HG03039 (cell line): ENCODE measurements at regions not wholly inside any gene's neighbourhood (a gene's known extent, or its start where the extent isn't known, plus 50 kb on each side); places are given as distances from the start of the nearest gene placed in this dataset.

Experiments used
- ATAC-seq: cut with Tn5 transposase; IDR thresholded peaks from one replicate; pipeline ENCODE4 v1.9.1; 2021; ENCODE audit warnings: mild to moderate bottlenecking, moderate library complexity; ENCODE audit not compliant: unreplicated experiment

DNA sequence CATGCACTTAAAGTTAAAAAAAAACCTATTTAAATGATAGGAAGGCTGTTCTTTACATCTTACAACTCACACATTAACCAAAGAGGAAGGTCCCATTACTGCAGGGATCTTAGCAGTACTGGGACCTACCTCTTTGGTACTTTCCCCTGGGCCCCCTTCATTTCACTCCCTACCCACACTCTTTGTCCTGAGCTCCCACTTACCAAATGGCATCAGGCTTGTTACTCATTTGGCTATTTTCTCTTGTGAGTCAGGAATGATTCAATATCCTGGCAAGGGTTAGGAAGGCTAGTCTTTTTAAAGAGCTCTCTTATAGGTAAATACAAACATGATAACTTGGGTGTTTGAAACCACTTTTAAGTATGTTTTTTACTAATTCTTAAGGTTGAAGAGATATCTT, 117.4 kb upstream of the ELL2 start:
- ATAC-seq = no peak

DNA sequence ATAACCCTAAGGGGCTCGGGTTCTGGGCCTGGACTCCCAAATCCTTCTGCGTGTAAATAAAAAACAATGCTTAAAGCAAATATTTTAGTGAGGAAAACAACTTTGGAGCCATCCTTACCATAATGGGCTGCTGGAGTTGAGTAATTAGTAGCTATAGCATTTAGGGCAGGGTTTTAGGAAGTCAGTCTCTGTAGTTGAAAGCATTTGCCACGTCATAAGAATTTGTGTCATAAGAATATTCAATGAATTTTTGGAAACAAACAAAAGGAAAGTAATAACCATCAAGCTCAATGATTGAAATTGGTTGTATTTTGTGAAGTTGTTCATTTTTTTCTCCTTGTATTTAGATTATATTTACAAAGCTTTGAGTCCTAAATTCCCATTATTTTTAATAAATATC, 114.8 kb upstream of the ELL2 start:
- ATAC-seq = no peak

DNA sequence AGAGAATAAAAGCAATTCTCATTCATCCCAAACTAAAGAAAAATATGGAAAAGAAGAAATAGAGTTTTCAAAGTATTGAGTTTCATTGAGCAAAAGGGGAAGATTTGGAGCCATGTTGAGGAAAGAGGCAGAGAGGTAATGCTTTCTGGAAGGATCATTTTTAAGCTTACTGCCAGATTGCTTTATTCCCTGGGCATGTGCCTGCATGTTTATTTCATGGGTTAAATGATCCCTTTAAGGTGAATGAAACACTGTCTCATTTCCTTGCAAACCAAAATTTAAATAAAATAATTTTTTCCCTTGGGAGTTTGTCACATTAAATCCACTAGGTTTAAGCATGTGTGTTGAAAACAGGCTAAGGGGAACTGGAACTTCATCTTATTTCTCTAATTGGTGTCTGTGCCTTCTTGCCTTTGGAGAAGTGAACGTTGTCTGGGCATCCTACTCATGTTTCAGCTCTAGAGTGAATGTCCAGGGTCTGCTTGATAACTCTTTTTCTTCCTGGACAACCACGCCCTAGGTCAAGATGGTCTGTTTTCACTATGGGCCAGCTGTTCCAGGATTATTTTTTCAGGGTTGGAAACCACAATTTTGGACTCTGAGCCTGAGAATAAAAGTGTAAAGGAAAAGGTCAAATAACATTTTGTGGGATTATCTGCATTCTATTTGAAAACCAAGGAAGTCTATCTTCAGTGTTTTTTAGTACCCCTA, 114.1 kb upstream of the ELL2 start:
- no peak for ATAC-seq

DNA sequence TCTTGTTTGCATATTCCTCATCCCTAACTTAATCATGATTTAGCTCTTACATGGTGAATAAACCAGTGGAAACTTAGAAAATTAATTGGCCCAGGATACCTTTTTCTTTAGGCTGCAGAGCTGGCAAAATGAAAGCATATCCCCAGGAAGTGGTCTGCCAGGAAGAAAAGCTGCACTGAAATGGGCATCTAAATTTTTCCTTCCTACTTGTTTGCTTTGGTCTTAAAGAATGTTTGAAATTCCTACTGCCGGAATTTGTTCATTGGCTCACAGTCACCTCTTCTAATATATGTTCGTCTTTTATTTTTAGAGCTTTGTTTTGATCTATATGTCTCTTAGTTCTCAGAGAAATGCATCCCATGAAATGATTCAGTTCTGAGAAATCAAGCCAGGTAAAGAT, 113.2 kb upstream of the ELL2 start:
- no peak for ATAC-seq

DNA sequence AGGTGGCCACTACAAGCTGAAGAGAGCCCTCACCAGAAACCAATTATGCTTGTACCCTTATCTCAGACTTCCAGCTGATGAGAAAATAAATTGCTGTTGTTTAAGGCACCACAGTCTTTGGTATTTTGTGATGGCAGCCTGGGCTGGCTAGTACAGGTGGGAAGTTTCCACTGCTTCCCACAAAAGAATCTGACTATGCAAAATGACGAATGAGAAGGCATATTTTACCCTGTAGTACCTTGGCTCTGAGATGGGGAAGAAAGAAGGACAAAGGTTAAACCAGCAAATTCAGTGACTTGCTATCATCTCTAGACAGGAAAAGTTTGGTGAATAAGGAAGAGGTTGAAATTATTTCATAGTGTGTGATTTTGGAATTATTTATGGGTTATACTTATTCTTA, 112.8 kb upstream of the ELL2 start:
- no peak for ATAC-seq

DNA sequence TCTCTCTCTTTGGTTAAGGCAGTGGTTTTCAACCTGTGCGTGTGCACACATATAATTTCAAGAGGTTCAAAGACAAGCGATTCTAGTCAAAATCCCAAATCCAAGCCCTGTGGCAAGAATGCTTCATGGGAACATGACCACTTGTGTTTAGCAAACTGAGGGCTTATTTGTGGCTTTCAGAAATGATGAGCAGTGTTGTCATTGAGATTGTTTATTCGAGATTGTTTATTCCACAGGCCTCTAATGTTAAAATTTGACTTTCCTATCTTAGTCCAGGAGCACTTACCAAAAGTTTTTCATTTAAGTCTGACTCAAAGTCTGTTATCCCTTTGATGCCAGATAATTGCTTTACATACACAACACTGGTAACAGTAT, 111.1 kb upstream of the ELL2 start:
- no peak for ATAC-seq

DNA sequence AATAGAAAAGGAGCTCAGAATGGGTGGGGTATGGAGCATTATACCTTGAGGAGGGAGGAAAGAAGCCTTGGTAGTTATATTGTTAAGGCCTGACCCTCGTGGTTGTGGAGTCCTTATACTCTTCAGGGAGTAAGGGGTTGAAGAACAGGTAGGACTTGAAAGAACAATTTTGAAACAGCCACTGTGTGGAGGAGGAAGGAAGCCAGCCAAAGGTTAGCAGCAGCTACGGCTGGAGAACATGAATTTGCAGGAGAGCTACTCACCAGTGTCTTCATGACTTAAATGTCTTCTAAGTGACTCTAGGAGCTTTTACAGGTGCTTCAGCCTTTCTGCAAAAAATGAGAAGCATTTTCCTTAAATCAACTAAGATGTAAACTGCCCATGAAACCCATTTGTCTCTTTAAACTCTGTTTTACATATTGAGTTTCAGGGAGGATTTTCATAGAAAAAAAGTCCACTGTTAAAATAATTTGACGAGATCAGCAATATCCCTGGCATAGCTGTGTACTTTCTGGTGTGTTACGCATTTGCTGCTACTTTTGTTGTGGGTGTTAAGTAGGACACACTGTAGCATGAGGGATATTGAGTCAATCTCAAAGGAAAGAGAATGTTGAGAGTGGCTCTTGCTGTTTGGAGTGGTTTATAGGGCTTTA, 110.6 kb upstream of the ELL2 start:
- ATAC-seq = no peak

DNA sequence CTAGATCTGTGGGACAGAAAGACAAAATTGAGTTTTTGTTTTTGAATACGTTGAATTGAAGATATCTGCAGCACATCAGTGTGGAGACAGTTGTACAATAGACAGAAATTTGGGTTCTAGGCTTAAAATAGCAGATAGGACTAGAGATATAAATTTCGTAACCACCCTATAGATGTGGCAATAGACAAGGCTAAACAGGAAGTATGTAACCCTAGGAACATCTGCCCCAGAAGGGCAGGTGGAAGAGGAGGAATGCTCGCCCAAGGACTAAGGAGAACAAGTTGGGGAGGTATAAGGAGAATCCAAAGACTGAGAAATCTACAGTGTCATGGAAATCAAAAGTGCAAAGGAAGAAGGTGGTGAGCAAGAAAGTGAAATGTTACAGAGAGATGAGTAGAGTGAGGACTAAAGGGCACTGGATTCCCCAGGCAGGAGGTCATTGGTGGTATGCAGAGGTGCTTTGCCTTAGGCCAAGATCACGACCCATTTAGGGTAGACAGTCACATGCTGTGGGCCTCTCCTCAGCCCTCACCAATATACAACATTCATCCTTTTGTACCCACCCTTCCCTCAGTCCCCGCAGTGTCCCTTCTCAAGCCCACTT, 109.1 kb upstream of the ELL2 start:
- ATAC-seq = no peak

DNA sequence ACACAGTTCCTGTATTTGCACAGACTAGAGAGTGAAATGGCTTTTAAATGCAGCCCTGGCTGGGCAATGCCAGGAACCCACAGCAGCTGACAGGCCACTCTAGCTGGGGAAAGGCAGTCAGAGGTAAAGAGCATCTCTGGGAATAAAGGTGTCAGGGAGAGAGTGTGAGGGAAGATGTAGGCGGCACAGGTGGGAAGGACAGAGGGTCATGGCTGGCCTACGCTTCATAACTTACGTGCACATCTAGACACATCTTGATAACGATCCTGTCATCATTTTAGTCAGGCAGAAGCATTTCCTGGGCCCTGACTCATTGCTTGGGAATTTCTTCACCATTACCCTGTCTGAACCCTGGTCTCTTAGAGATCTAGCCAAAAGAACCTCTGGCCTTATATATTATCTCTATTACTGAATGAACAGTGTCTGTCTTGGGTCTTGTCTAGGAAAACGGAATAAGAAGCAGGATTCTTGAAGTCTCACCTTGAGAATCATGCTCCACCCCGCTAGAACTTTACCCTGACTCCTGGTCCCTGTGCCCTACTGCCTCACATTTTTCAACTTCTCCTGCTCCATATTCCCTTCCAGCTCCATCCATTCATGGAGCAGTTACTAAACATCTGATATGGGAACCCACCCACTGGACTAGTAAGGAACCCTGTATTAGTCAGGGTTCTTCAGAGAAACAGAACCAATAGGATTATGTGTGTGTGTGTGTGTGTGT, 106.4 kb upstream of the ELL2 start:
- ATAC-seq = no peak

DNA sequence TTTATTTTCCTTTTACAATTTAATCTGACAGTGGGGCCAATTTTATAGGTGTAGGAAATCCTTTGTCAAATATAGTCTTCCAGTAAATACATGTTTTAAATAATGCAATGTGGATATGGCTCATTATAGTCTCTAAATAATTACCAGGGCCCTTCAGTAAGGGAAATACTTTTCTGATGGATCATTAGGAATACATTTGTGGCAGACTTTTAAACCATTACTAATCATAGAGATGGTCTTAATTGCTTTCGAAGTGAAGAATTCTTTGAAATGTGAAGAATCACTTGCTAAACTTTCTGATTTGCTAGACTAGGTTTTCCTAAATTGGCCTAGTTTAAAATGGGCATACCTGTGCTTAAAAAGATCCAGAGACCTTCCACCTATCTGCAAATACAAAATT, 105.6 kb upstream of the ELL2 start:
- ATAC-seq = no peak

DNA sequence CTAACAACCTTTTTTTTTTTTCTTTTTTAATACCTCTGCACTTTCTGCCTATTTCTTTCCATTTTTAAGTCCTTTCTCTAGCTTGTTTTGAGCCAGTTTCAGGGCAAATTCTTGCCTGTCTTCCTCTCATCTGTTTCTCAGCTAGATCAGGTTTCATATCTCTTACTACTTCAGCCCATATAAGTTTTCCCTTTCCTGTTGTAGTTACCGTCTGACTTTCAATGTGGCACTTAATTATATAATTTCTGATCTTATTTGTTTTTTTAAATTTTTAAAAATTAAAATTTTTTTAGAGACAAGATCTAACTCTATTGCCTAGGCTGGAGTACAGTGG, 104.7 kb upstream of the ELL2 start:
- no peak for ATAC-seq

DNA sequence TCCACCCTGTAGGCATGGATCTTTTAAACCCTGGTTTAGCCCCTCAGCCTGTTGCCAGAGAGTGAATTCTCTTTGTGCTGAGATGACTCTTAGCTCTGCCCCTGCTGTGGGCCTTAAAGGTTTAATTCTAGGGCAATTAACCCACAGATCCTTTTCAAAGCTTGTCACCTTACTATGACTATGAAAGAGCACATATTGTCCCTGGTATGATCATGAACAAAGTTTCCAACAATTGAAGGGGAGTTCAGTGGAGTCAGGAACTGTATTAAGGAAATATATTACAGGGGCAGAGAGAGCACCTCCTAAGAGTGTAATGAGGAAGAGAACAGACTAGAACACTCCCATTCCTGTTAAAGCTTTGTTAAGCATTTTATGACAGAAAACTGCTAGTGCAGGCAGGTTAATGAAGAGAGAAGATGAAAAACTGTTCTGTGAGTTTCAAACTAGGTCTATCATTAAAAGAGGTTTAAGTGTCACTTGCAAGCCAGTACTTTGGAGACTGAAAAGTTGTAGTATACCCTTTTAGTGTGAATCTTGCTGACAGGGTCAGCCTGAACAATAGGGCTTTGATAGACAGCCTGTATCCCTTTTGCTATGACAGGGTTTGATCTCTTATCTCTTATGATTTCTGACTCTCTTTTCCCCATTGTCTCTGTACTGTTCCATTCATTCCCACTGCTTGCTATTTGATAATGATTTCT, 104.2 kb upstream of the ELL2 start:
- no peak for ATAC-seq

DNA sequence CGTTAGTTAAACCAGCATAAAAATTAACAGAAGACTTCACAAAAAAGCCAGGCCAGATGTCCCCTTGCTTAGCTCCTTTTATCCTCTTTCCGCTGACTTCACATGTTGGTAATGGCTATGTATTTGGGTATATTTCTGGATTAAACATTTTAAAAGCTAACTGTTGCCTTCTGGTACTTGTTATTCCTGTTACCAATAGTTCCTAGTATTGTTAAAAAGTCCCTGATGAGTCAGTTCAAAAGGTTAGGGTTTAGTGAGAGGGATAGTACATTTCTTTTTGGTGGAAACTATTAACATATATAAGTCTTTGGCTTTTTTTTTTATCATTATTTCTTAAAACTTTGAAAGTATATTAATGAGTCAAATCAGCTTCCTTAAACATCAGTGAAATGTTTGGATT, 103.2 kb upstream of the ELL2 start:
- ATAC-seq = no peak

DNA sequence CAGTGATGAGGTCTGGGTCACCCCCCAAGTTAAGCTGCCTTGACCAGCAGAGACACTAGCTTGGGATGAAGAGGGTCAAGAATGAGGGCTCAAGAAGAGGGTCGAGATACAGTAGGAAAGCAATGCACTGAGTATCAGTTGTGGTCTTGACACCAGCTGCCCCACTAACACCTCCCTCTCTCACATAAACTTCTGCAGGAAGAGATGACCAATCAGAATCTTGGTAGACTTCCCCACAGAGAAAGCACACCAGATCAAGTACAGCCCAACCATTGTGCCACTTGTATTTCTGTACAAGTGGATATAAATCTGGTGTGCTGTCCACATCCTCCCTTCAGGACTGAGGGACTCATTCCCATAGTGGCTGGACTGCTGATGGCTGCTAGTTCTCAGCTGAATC, 101.2 kb upstream of the ELL2 start:
- no peak for ATAC-seq

DNA sequence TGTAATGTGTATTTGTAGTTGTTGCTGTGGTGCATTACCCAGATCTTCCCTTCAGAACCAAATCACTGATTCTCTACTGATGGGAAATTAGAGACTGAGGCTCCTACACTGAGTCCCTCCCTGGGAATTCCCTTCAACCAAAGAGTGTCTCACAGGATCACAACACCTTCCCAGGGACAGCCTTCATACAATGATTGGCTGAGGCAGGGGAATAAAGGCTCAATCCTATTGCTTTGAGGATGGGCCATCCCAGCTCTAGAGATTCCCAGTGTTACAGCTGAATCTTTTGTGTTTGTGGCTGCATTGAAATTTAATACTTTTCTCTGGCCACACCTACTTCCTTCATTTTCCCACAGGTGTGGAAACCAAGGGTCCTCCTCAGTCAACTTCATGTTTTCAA, 96.4 kb upstream of the ELL2 start:
- ATAC-seq = no peak

DNA sequence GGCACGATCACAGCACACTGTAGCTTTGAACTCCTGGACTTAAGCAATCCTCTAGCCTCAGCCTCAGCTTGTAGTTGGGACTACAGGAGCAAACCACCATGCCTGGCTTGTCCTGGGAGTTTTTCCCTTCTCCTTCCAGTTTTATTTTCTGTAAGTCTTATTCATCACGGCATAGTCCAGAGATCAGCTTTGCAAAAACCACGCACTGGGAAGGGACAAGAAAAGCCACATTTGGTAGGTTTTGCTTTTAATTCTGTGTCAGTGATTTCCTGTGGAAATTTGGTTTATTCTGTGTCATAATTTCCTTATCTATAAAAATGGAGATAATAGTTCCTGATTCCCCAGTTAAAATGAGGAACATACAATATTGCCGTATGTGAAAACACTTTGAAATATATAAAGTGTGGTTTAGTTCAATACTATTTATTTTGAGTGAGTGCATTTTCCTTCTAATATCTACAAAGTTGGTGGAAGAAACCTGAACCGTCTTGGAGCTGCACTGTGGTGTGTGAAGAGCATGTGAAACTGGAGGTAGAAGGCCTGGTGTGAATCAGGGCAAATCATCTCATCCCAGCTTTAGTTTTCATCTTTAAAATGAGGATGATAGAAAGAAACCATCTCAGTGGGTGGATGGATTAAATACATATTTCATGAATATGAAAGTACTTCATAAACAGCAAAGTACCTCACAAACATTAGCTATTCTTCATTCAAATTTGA, 92.8 kb upstream of the ELL2 start:
- no peak for ATAC-seq

DNA sequence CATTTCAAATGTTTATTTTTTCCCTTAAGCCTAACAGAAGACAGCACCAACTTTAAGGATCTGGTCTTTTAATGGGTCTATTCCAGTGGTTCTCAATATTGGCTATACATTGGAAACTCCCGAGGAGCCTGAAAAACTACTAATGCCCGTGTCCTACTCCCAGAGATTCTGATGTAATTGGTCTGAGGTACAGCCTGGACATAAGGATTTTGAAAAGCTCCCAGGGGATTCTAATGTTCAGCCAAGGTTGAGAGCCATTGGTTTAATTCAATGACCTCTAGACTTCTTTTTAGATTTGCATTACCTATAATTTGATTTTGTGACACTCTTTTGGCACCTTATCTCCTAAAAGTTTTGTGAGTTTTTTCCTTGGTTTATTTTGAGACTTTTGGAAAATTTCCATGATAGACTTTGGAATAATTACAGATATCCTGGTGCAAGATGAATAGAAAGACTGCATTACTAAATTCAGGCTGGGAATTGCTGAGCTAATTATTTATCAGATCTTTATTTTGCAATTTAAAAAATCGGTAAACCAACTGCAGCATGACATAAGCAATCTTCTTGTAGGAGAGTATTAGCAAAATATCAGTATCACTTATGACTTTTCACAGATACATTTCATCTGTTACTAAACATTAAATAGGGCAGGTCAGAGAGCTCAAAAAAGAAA, 91.5 kb upstream of the ELL2 start:
- ATAC-seq = no peak

DNA sequence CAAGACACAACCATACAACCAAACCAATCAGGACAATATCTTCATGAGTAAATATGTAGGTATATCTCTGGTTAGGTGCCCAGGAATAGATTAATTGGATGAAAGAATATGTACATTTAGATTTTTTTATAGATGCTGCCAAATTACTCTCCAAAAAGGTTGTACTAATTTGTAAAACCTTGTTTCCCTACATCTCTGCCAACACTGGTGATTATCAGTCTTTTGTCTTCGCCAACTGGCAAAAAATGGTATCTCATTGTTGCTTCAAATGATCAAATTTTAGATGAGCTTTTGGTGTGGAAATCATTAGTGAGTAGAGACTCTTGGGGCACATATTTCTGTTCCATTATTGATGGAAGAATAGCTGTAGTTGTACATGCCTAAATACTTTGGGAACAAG, 90.7 kb upstream of the ELL2 start:
- no peak for ATAC-seq

DNA sequence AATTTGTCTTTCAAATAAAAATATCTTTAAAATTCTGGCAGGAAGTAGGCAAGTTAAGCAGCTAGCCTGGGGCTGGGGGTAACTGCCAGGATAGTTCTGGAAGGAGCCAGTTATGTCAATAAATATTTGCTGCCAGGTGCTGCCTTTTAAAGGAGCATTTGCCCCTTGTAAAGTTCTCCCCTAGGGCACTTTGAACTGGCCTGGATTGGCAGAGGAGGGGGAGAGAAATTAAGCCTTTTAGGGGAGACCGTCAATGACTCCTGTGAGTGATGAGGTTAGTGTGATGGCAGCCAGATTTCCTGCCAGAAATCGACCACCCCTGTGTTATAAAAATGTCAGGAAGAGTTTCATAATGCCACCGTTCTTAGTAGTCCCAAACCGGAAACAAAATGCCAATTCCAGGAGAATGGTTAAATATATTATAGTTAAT, 89.8 kb upstream of the ELL2 start:
- no peak for ATAC-seq

DNA sequence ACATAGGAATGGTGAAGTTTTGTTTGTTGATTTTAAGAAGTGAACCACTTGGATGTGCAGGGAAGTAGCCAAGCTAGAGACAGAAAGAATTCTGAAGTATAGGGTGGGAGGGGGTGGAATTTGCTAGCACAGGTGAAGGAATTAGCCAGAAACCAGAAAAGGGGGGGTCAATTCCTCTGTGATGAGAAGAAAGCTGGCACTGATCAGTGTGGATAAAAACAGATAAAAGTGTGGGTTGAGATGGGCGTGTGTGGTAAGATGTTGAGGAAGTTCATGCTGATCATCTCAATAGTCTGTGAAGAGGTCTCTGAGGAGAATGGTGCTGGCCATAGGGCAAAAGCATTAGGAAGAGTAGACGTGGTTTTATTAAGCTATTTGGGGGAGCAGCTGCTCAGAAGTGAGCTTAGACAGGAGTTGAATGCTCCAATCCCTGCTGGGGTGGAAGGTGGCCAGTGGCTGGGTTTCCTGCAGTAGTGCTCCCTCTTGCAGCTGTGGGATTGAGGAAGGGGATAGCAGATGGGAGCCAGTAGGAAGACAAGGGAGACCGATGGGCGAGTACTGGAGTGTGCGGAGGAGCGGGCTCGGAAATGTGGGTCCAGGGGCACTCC, 88.7 kb upstream of the ELL2 start:
- no peak for ATAC-seq
